Stomach (tissue), 8 donors: ENCODE measurements at regions not wholly inside any gene's neighbourhood (a gene's known extent, or its start where the extent isn't known, plus 50 kb on each side); places are given as distances from the start of the nearest gene placed in this dataset.

Source experiments
- DNase-seq, 2 donors: peaks; one replicate each; pipeline versions ENCODE4 v3.0.0 to v3.0.0-alpha.2; 2013 to 2019
- H3K27ac ChIP-seq, 5 donors: fragments of 200-600 bp in 4 of 5; sonication (generic) in 4 of 5; one replicate each; pipeline ENCODE4 v1.5.1; 2013 to 2019; ENCODE audit warnings: mild to moderate bottlenecking in 1 of 5, moderate library complexity in 1 of 5
- H3K27me3 ChIP-seq, 3 donors: fragments of 200-600 bp; sonication (generic); one replicate each; pipeline ENCODE4 v1.5.1; 2017 to 2019; ENCODE audit warnings: mixed run types in 1 of 3
- H3K36me3 ChIP-seq, 4 donors: fragments of 200-600 bp; sonication (generic); 1 replicate in 3 of 4; 2 replicates in 1 of 4; pipeline ENCODE4 v1.5.1; 2016 to 2019
- H3K4me1 ChIP-seq, 4 donors: fragments of 200-600 bp; sonication (generic); one replicate each; pipeline ENCODE4 v1.5.1; 2016 to 2019
- H3K4me3 ChIP-seq, 4 donors: fragments of 200-600 bp; sonication (generic) in 3 of 4; one replicate each; pipeline ENCODE4 v1.5.1; 2016 to 2019; ENCODE audit warnings: mild to moderate bottlenecking in 1 of 4
- H3K9me3 ChIP-seq, 4 donors: fragments of 200-600 bp; sonication (generic); one replicate each; pipeline ENCODE4 v1.5.1; 2016 to 2019
- CTCF ChIP-seq, 7 experiments: fragments of 450-650 bp in 4 of 7; fragments of 200-600 bp in 3 of 7; sonication (generic) in 3 of 7; IDR thresholded peaks; one replicate each; pipeline ENCODE4 v1.5.1; 2016 to 2019; ENCODE audit warnings: antibody characterized with exemption in 7 of 7, control low read depth in 2 of 7, mild to moderate bottlenecking in 1 of 7
- EP300 ChIP-seq: sonication (generic); formaldehyde crosslinking; IDR thresholded peaks from one replicate; pipeline ENCODE4 v1.6.1; 2017; ENCODE audit warnings: antibody characterized with exemption
- POLR2A ChIP-seq, 4 donors: fragments of 450-650 bp; IDR thresholded peaks; one replicate each; pipeline ENCODE4 v1.6.1; 2016; ENCODE audit warnings: antibody characterized with exemption in 4 of 4, control low read depth in 2 of 4, mild to moderate bottlenecking in 1 of 4, moderate library complexity in 1 of 4
- POLR2AphosphoS5 ChIP-seq, 3 donors: sonication (generic); formaldehyde crosslinking; IDR thresholded peaks; one replicate each; pipeline ENCODE4 v1.6.1; 2016; ENCODE audit warnings: antibody characterized with exemption in 3 of 3
- WGBS, 5 donors: extraction: QIAGEN DNeasy Blood & Tissue Kit in 3 of 5; methylation state at CpG; one replicate each; pipeline versions ENCODE4 v1.1.5 to v1.1.7; 2013 to 2018; 5-methylcytosine and 5-hydroxymethylcytosine counted together
- intact Hi-C: fragments of 100-400 bp; cut with DNase I; formaldehyde crosslinking; loops from one replicate; pipeline ENCODE4 v1.15.1; 2023; ENCODE audit warnings: low total_unique reads
- donor health status: healthy with polysubstance abuse.
- donor health status: Bipolar disorder and iron deficiency.
- donor health status: healthy.

- H3K4me3 ChIP-seq, result no peak overlapping the region
- no peaks in the 10 kb centered on the region for H3K36me3 ChIP-seq
- H3K27ac ChIP-seq, result no peak overlapping the region
- H3K27me3 ChIP-seq, result no peaks in the 10 kb centered on the region
- TF ChIP-seq POLR2A (IDR thresholded peaks at IDR 0.05), result no peak
- no peak for TF ChIP-seq POLR2AphosphoS5 (IDR thresholded peaks at IDR 0.05)
- no peak for TF ChIP-seq CTCF (IDR thresholded peaks at IDR 0.05)
- TF ChIP-seq EP300, result no peak
- no peak for DNase-seq
- intact Hi-C loops, result no loop called here
- H3K4me1 ChIP-seq, result no peaks in the 10 kb centered on the region
- WGBS, 5 donors, result 75 to 84% (median 80%) methylated on average over 3 of the region's 3 CpGs
- no peaks in the 10 kb centered on the region for H3K9me3 ChIP-seq
Observed at GRCh38 chr5:27257696-27258095, 219.3 kb upstream of the CDH9 start.

GRCh38 chr5:27252911-27253310 is 214.5 kb upstream of the CDH9 start:
- TF ChIP-seq EP300, result no peak
- no peak for TF ChIP-seq POLR2A (IDR thresholded peaks at IDR 0.05)
- no peak for TF ChIP-seq POLR2AphosphoS5 (IDR thresholded peaks at IDR 0.05)
- no peak for DNase-seq
- Histone ChIP-seq H3K4me3 (no peak overlapping the region), H3K4me1 (no peaks in the 10 kb centered on the region), H3K36me3 (no peaks in the 10 kb centered on the region), H3K27me3 (no peaks in the 10 kb centered on the region), H3K9me3 (peaks cover 0 to 3% (median 0%) of the 10 kb centered on the region in 4 donors), H3K27ac (no peak overlapping the region)
- intact Hi-C loops, result no loop called here
- 58 to 88% (median 67%) methylated on average over 2 of the region's 2 CpGs for WGBS, 5 donors

- Histone ChIP-seq H3K27me3 (no peaks in the 10 kb centered on the region), H3K27ac (no peak overlapping the region), H3K4me3 (no peak overlapping the region), H3K9me3 (peaks cover 0 to 8% (median 4%) of the 10 kb centered on the region in 4 donors), H3K36me3 (no peaks in the 10 kb centered on the region), H3K4me1 (no peaks in the 10 kb centered on the region)
- no peak for DNase-seq
- TF ChIP-seq POLR2A (IDR thresholded peaks at IDR 0.05) (no peak), POLR2AphosphoS5 (IDR thresholded peaks at IDR 0.05) (no peak), CTCF (IDR thresholded peaks at IDR 0.05) (no peak), EP300 (no peak)
- intact Hi-C loops, result no loop called here
- 56 to 92% (median 76%) methylated on average over 2 of the region's 2 CpGs for WGBS, 5 donors
Observed at GRCh38 chr5:27242258-27242626, 203.9 kb upstream of the CDH9 start.

GRCh38 chr5:27241564-27242257 is 203.3 kb upstream of the CDH9 start:
- no peak for DNase-seq
- Histone ChIP-seq H3K27ac (no peak overlapping the region), H3K27me3 (no peaks in the 10 kb centered on the region), H3K4me3 (no peak overlapping the region), H3K9me3 (peaks cover 0 to 8% (median 4%) of the 10 kb centered on the region in 4 donors), H3K36me3 (no peaks in the 10 kb centered on the region), H3K4me1 (no peaks in the 10 kb centered on the region)
- 65 to 83% (median 74%) methylated on average over 5 of the region's 5 CpGs for WGBS, 5 donors
- TF ChIP-seq EP300 (no peak), POLR2AphosphoS5 (IDR thresholded peaks at IDR 0.05) (no peak), POLR2A (IDR thresholded peaks at IDR 0.05) (no peak), CTCF (IDR thresholded peaks at IDR 0.05) (no peak)
- intact Hi-C loops, result no loop called here

GRCh38 chr5:27240791-27241190 is 202.4 kb upstream of the CDH9 start:
- H3K4me1 ChIP-seq, result no peaks in the 10 kb centered on the region
- H3K27me3 ChIP-seq, result no peaks in the 10 kb centered on the region
- H3K36me3 ChIP-seq, result no peaks in the 10 kb centered on the region
- no peak for DNase-seq
- no peak overlapping the region for H3K4me3 ChIP-seq
- intact Hi-C loops, result no loop called here
- no peak for TF ChIP-seq CTCF (IDR thresholded peaks at IDR 0.05)
- no peak for TF ChIP-seq POLR2AphosphoS5 (IDR thresholded peaks at IDR 0.05)
- TF ChIP-seq EP300, result no peak
- TF ChIP-seq POLR2A (IDR thresholded peaks at IDR 0.05), result no peak
- 52 to 76% (median 59%) methylated on average over 2 of the region's 2 CpGs for WGBS, 5 donors
- H3K9me3 ChIP-seq, result peaks cover 0 to 8% (median 4%) of the 10 kb centered on the region in 4 donors
- H3K27ac ChIP-seq, result no peak overlapping the region
